ENCODE measurements at regions not wholly inside any gene's neighbourhood (a gene's known extent, or its start where the extent isn't known, plus 50 kb on each side); places are given as distances from the start of the nearest gene placed in this dataset.
"Not testable (repeated sequence)": the region's sequence is repeated elsewhere in the genome, so short reads cannot be mapped to it uniquely, and the experiment has no call there.

DNA sequence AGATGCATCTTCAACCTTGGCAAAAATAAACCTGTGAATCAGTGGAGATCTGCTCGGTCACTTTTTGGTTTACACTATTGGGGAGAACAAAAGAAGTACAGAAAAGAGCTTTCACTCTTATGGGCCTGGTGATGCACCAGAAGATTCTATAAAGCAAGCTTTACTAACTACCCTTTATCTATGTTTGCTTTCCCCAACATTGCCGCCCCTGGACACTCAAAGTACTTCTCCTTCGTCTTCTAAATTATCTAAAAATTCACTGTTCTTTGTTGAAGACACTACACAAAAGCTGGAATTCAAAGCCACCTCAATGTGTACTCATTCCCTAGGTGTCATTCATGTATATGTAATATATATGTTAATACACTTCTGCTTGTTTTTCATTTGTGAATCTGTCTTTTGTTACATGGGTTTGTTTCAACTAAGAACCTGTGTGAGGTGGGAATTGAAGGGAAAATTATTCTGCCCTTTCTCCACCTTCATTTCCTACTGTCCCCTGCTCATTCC, 97.9 kb upstream of the BTN3A2 start:
- DNase-seq, result no peak

GRCh38 chr6:26268659-26269402, 96.2 kb upstream of the BTN3A2 start:
- DNase-seq, result no peak

DNA sequence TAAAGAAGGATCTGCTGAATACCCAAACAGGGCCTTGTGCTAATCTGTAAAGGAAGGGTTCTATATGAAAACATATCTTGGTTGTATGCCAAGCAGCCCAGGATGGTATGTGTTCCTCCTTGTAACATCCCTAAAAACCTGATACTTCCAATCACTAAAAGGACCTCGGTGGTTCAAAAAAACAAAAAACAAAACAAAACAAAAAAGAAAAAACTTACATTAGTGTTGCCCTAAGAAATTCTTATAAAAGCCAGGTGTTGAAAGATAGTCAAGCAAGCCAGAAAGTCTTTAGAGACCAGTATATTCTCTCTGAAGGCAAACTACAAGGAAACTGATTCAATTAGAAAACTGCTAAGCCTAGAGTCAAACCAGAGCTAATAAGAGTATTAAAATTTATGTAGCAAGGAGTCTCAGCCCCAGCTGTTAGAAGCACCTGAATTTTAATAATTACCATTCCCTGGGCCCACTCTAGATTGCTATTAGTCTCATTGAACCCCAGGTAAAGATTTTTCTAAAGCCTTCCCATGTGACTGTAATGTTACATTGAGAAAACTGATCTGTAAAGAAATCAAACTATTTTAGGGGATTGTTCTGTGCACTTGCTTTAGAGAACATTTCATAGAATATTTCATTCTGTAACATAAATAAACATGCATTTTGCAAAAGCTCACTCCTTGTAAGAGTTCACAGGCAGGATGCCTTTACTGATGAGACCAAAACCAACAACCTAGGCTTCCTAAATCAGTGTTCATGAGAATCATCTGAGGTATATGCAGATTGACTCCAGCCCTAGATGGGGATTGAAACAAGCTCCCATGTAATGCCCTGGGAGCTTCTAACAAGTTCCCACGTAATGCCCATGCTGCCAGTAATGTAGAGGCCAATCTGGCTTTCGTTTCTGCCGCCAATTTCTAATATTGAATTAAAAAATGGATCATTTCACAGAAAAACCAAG, 95.2 kb upstream of the BTN3A2 start:
- no peak for DNase-seq

DNA sequence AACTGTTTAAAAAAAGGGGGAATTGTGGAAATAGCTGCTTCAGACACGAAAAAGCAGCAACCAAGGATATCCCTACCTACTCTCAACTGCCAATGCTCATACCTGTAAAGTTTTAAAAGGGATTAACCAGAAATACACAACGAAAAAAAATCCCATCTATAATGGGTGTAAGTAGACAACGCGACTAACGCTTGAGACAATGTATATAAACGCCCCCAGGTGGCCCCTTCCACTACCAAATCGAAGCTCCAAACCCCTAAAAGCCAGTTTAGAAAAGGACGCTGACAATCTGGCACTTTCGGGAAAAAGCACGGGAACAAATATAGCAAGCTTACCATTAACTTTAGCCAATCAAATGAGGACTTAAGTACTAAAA, 94.5 kb upstream of the BTN3A2 start:
- no peak for DNase-seq

GRCh38 chr6:26270903-26271667, 93.9 kb upstream of the BTN3A2 start:
- peak in 1 of 2 experiments; percentile 56 for DNase-seq

DNA sequence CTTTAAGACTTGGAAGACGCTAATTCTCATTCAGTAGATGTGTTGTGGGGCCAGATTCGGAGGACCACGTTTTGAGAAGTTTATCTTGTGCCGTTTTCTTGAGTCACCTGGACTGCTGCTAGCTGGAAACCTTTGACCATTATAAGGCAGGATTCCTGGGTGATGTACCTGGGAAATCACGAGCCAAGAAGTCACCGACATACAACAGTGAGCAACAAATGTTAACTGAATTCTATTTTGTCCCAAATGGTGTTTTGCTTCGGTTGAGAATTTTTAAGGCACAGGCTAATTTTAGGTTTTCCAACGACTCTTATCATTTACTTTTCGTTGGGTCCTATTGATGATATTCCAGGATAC, 93.4 kb upstream of the BTN3A2 start:
- no peak for DNase-seq

DNA sequence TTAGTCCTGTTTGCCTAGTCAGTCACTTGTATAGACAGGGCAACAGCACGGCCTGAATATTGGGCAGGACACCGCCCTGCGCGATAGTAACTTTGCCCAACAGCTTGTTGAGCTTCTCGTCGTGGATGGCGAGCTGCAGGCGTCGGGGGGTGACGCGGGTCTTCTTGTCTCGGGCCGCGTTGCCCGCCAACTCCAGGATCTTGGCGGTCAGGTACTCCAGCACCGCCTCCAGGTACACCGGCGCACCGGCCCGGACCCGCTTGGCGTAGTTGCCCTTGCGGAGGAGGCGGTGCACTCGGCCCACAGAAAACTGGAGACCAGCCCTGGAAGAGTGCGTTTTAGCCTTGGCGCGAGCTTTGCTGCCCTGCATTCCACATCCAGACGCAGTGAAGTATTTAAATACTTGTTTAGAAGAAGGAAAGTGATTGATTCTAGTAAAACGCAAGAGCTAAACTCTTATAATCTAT, 92.8 kb upstream of the BTN3A2 start:
- DNase-seq, result no peak

GRCh38 chr6:26273673-26274588, 91.1 kb upstream of the BTN3A2 start:
- DNase-seq, result no peak

DNA sequence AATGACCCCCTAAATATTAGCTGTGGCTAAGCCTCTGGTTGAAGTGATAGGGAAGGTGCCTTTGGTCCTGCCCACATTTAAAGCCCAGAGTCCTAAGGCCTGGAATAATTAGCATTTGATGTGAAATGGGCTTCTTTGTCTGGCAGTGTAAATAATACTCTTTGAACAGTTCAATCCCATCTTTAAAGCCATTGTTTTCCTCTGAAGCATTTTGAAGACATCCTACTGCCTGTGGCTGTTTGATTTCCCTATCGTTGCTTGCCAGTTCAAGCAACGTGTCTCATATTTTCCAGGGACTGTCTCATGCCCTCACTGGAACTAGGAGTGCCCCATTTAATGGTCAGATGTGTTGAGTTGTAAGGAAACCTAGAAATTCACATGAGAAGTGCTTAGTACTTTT, 89.3 kb upstream of the BTN3A2 start:
- no peak for DNase-seq

DNA sequence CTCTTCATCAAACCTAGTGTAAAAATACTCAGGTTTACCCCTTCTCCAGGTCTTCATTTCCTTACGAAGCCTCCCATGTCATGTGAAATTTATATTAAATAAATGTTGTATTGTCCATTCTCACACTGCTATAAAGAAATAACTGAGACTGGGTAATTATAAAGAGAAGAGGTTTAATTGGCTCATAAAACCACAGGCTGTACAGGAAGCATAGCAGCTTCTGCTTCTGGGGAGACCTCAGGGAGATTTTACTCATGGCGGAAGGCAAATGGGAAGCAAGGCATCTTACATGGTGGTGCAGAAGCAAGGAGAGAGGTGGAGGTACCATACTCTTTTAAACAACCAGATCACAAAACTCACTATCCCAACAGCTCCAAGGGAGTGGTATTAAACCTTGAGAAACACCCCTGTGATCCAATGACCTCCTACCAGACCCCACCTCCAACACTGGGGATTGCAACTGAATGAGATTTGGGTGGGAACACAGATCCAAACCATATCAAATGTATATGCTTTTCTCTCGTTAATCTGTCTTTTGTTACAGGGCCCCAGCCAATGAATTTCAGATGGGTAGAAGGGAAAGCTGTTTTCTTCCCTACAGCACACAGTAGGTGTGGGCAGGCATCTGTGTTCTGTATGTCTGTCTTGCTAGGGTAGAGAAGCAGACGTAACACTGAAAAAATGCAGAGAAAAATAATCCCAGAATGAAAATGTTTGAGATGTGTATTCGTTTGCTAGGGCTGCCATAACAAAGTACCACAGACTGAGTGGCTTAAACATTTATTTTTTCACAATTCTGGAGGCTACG, 88.0 kb upstream of the BTN3A2 start:
- DNase-seq, result no peak

GRCh38 chr6:26278536-26278935, 86.5 kb upstream of the BTN3A2 start:
- no peak for DNase-seq

DNA sequence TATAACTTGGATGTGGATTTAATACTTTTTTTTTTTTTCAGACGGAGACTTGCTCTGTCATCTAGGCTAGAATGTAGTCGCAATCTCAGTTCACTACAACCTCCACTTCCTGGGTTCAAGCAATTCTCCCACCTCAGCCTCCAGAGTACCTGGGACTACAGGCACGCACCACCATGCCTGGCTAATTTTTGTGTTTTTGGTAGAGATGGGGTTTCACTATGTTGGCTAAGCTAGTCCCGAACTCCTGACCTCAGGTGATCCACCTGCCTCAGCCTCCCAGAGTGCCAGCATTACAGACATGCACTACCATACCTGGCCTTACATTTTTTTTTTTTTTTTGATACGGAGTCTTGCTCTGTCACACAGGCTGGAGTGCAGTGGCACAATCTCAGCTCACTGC, 85.6 kb upstream of the BTN3A2 start:
- not testable (repeated sequence) for DNase-seq

GRCh38 chr6:26280407-26280806, 84.6 kb upstream of the BTN3A2 start:
- DNase-seq, result no peak

DNA sequence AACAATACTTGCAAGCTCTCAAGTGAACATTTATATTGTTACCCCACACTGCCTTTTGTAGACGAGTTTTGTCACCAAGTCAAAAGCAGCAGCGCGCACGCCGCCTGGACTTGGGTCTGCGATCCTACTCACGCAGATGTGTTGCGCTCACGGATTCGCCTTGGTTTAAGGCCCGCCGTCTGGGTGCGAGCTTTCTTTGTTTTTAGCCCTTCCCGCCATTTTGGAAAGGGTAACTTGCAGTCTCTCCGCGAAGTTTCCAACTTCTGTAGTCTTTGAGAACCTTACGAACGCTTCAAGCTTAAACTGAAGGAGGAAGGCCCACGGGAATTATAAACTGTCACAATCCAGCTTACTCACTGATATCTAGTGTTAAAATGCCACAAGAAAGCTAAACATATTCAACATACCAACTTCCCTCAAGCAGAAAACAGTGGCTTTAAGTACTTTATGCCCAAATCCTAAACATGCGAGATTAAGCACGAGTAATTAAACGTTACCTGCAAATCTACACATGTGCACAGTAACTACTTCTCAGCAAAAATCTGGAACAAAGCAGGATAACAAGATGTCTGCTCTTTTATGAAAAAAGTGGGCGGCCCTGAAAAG, 80.4 kb upstream of the BTN3A2 start:
- DNase-seq, result no peak

GRCh38 chr6:26285143-26286134, 79.6 kb upstream of the BTN3A2 start:
- peak; percentile 70 to 87 for DNase-seq

DNA sequence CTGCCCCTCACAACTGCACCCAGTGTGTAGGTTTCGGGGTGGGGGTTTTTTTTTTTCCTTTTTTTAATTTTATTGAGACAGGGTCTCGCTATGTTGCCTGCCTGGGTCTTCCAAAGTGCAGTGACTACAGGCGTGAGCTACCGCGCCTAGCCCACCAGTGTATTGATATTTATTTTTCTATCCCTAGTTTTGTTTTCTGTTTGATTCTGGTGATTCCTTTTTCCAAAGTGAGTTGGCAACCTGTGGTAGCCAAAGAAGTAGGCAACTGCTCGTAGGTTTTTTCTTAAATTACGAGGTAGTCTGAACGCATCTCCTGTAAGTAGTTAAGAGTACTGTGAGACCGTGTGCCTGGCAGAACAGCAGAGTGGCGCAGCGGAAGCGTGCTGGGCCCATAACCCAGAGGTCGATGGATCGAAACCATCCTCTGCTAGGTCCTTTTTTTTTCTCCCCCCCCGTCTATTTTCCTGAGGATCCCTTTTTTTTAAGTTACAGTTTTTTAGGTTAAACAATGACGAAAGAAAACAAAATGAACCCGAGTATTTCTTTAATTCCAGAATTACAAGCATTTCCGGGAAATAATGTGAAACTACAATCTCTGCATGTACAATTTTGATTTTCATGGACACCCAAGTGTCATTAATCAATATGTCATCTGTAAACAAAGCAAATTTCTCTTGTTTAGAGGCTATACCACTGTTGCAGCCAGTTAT, 78.7 kb upstream of the BTN3A2 start:
- peak in 1 of 2 experiments; percentile 53 for DNase-seq

DNA sequence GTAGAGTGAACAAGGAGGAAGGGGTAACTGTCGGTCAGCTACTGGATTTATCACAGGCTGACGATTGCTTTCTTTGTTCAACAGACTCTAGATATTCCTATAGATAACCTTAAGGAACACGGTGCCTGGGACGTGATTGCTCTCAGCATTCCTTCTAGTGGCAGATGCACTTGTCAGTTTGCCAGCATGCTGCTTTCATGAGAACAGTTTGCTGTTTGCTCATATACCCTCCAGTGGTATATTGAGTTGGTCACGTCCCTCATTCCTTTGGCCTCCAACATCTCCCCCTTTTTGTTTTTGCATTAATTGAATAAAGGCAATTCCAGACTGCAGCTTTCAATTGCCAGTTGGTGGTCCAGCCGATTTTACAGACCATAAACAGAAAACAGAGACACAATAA, 76.8 kb upstream of the BTN3A2 start:
- DNase-seq, result no peak

DNA sequence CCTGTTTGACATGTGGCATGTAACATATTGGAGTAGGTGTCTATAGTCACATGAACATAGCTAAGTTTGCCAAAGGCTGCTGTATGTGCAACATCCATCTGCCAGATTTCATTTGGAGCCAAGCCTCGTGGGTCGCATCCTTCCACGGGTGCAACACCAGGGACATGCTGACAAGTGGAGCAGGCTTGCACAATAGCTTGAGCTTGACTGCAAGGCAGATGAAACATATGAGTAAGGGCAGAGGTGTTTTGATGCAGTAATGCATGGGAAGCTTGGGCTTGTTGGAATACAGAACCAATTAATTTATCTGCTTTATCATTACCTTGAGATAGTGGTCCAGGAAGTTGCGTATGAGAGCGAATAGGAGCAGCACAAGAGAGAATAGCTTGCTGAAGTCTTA, 74.1 kb upstream of the BTN3A2 start:
- DNase-seq, result no peak

GRCh38 chr6:26292709-26293108, 72.3 kb upstream of the BTN3A2 start:
- DNase-seq, result no peak
